ENCODE measurements at regions not wholly inside any gene's neighbourhood (a gene's known extent, or its start where the extent isn't known, plus 50 kb on each side); places are given as distances from the start of the nearest gene placed in this dataset.

DNA sequence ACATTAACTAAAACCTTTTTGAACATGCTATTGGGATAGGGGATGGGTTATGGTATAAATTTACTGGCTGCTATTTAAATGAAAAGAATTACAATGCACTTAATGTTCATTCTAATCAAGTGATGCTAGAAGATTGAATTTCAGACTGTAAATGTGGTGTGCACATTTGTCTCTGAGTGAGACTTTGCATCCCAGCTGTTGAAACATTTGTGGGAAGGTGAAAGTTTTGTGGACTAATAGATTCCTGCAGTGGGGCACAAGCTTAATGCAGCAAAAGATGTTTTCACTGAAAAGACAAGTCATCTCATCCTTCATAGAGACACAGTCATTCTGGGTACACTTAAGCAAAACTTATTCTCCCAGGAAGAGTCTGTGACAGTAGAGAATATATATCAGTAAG lies 323.6 kb downstream of the NFIB start:
- no peak for DNase-seq

DNA sequence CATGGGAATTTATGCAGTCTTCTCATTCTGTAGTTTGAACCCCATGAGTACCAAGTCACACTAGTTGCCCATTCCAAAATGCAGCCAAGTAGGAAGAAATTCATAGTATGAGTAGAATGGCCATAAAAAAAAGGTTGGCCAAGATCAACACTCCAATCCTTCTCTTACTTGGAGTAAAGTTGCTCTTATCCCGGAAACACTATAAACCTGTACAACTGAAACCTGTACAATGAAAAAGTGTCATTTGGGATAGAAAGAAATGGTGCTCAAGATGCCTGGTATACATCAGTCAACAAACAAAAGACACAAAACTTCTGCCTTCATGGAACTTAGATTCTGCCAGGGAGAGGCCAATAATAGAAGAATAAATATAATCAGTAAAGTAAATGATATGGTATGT lies 325.0 kb downstream of the NFIB start:
- DNase-seq, result no peak

DNA sequence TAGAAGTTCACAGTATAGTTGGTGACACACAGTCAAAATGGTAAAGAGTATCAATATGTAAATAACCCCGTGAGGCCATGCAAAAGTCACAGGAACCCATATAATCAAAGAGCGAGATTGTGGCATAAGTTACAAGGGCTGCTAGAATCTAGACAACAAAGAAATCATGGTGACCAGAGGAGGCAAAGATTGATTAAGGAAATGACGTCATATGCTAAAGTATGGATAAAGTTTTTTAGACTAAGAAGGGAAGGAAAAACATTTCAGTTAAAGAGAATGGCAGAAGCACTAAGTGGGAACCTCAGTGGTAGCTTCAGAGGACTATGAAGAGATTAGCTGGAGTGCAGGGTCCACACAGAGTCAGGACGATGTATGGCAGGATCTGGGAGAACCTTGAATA lies 330.3 kb downstream of the NFIB start:
- DNase-seq, result no peak

DNA sequence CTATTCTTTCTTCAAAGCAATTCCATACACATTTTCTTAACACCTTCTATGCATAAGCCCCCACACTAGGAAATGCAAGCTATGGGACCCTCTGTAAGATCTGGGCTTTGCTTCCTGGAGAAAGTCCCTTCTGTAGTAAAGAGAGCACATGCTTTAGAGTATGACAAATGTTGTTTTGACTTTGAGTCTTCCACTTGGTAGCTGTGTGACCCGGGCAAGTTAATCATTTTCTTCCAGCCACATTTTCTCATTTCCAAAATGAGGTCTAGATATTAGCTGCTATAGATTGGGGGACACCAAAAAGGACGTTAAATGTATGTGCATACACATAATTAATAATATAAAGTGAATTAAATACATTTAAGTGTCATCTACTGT lies 334.0 kb downstream of the NFIB start:
- DNase-seq, result no peak

DNA sequence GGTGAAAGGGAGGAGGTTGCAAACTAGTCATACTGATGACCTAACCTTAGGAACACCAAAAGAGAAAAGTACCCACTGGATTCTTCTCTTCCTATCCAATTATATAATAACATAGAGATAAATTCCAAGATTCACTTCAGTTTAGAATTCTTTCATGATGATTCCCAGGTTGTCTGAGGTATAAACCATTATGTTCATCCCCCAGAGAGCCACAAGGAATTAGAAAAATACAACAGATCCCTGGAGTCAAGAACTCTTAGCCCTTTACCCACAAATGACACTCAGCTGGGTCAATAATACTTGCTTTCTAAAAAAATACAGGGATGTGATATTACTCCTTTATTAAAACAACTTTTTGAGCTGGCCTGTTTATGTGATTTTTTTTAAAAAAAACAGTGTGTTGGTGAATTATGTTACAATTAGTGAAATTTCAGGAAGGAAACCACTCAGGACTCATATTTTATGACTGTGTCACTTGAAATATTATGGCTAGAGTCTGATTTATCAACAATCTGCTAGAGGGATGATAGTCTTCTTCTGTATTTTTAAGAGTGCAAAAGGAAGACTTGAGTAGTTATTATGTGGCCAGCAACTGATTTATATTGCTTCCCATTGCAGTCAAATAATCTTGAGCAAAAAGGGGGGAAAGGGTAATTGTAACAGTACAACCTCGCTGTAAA lies 338.2 kb downstream of the NFIB start:
- DNase-seq, result peak; percentile 61

DNA sequence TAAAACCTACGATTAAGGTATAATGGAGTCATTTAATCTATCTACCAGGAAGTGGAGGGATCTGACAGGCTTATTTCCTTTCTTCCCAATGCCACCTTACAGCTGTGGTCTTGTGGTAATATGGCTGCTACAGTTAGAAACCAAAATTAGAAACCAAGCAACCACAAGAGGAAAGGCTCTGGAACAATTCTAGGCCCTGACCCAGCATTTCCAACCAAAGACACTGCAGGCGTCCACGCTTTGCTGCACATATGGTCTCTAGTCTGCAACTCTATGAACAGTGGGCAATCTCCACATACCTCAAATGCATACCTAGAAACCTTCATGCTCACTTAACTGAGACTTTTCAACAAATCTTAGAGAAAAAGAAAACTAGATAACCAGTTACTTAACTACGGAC lies 339.1 kb downstream of the NFIB start:
- DNase-seq, result no peak

DNA sequence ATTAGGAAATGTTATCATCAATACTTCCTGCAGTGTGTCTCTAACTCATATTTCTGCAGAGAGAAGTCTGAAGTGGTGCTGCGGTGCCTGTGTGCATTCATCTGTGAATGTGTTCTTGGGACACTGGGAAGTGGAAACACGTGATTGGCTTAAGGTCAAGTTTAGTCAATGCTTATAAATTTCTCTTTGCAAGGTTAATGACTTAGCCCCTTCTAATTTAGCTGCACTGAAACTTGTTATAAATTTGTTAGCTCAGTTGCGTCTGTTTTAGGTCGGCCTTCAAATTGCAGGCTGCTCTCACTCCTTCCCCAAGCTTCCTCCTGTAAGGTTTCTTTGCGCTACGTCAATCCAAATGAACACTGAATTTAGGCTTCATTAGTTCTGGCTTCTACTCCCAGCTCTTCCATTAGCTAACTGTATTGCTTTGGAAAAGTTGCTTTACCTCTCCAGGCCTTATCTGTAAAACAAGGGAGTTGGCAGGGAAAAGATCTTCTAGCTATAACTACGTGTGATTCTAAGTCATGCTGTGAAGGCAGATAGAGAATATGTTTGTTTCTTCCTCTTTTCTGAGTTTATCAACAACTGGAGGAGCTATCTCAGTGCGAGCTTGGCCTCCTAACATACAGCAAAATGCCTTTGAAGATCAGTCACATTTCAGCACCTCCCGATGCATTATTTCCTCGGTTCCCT lies 341.8 kb downstream of the NFIB start:
- DNase-seq, result no peak

DNA sequence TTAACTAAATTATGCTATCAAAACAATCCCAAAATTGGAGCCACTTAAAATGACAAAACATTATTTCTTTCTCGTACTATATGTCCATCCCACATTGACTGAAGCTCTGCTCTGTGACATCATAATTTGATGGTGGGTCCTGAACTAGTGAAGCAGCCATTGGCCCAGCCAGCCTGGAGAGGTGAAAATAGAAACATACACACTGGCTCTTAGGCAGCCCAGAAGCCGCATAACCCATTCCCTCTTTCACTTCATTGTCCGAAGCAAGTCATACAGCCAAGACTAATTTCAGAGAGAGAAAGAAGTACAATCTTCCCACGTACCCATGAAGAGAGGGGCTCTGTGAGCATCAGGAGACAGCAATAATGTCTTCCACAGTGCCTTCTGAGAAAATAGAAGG lies 342.5 kb downstream of the NFIB start:
- DNase-seq, result no peak

DNA sequence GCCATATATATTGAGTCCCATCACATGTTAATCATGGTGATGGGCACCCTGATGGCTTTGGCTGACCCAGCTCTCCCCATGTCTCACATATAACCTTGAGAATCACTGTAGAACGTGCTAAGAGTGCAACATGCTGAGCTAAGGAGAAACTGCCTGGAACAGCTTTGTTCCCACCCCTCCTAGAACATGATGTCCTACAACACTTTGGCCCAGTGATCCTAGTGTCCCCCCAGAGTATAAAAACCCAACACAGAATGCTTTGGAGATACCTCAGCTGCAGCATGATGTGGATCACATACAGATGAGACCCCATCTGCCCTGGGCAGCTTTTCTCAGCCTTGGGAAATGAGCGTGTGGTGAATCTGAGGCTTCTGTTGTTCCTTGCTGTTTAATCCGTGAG lies 343.5 kb downstream of the NFIB start:
- DNase-seq, result no peak

DNA sequence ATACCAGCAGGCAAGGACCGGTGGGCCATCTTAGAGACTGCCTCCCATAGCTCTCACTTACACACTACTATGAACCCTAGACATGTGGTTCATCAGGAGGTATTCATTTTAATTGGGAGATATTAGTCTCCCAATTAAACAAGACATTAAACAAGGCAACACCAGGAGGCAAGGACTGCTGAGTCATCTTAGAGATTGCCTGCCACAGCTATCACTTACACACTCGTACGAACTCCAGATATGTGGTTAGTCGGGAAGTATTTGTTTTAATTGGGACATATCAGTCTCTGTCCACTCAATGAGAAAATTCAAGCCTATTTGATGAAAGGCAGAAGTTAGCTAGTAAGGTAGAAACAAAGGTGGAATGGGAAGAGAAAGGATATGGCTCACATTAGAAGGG lies 343.9 kb downstream of the NFIB start:
- DNase-seq, result no peak

DNA sequence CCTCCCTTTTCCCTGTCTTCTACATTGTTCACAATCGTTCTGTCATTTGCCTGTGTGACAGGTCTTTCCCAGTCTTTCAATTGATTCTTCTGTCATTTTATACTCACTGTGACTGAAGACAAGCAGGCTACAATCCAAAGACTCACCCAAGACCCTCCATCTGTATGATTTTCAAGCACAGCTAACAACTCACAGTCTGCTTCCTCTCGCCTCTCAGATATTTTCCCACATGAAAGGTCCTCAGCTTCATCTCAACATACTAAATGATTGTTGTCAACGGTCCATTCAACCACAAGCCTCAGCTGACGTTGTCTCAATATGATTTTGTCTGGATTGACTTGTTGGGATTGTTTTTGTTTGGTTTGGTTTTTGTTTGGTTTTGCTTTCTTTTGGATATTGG lies 346.5 kb downstream of the NFIB start:
- DNase-seq, result no peak

DNA sequence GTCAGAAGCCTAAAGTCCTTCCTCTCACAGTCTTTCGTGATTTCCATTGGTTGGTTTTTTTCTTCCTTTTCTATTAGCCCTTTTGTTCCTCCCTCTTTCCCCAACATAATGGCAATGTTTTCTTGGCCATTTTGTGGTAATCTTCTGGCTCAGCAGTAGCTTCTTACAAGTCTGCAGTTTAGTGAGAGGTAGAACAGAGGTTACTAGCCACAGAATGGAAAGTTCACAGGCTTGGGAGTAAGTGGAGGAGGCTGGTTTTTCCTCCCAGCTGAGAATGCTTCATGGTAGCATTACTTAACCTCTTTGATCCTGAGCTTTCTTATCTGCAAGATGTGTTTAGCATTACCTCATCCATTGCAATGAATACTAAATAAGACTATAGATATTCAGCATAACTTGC lies 346.9 kb downstream of the NFIB start:
- DNase-seq, result no peak

DNA sequence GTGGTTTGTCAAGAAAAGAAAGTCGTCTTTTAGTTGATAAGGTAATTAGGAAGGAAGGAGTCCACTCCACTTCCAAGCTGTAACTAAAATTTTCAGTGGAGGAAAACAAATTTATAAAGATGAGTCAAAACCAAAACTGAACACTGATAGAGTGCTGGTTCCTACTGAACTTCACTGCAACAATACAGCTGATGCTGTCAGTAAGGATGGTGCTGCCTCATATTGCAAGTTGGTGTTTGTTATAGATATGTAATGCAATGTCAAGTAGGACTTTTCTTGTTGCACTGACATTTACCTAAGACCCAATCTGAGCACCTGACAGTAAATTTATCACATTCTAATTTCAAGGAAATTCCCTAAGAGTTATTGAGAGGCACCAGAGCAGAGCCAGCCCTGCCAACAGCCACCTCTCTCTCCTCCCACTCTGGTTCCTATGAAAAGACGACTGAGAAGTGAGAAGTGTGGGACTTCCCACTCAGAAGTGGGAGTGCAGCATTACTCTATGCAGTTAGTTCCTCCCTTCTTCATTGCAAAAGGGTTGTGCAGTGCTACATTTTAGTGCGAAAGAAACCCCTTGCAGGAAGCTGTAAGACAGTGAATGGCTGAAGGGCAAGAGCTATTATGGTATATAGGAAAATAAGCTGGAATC lies 350.8 kb downstream of the NFIB start:
- no peak for DNase-seq

DNA sequence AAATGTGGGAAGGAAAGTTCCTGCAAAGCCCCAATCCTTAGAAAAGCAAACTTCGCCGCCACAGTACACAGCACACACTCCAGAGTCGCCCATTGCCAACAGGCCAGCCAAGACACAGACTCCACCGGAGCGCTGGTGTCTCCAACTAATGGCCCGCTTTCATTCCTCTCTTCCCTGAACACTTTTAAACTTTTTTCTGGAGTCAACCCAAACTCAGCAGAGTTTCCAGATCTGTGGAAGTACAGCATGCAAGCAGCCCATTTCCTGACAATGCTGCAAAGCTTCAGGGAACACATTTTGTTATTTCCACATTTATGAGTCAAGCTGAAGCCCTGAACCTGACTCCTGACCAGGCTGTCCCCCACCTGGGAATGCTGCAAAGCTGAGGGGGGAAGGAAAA lies 351.9 kb downstream of the NFIB start:
- no peak for DNase-seq

DNA sequence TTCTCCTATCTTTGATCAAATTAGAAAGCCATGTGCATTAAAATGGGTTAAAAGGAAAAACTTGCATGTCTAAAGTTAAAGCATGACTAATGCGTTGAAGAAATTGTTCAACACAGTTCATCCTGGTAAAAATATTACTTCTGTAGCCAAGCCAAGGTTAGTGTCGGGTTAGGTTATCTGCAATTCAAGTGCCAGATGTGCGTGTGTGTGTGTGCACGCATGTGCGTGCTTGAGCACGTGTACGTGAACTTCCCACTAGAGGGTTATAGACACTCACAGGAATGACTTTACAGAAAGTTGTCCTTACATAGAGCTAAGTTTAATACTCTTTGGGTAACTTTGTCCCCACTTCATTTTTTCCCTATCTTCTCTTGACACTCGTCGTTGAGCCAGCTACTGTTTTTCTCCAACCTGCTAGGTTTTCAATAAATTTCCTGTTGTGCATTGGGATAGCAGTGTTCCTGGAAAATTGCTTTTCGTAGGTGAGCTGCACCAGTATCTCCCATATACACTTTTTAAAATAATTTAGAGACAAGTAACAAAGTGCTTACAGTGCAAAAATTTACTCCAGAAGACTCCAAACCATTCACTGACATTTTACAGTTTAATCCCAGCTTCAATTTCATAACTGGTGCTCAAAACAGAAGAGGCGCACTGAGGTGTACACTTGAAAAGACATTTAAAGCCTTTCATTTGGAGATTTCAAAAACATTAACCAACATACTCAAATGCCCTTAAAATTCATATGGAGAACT lies 353.8 kb downstream of the NFIB start:
- DNase-seq, result no peak

DNA sequence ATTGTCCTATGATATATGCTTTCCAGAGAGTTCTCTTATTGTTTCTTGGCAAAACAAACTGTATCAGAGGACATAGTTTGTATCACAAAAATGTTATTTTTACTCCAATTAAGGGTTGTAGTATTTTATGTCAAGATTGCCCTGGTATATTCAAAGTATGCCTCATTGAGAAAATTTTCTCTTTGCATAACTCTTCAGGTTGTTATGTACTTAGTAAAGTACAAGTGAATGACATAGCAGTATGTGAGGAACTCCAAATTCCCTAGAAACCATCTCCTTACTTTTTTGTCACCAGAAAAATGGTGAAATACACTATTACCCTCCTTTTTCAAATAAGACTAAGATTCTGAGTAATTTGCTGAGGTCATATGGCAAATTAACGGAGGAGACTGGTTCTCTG lies 355.3 kb downstream of the NFIB start:
- DNase-seq, result no peak

DNA sequence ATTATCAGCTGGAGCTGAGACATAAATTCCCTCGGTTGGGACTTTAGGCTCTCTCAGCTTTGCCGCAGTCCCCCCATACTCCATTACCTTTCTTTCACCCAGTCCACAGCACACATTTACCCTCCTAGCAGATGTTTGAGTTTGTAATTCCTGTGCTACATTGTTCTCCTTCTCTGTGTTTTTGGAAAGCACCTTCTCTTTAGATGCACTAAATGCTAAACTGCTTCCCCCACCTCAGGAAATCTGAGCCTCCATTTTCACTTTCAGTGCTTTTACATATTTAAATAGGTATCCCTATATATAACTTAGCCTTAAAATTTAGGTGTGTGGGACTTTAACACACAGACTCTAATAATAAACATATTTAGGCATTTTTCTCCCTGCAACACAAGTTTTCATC lies 356.9 kb downstream of the NFIB start:
- no peak for DNase-seq

DNA sequence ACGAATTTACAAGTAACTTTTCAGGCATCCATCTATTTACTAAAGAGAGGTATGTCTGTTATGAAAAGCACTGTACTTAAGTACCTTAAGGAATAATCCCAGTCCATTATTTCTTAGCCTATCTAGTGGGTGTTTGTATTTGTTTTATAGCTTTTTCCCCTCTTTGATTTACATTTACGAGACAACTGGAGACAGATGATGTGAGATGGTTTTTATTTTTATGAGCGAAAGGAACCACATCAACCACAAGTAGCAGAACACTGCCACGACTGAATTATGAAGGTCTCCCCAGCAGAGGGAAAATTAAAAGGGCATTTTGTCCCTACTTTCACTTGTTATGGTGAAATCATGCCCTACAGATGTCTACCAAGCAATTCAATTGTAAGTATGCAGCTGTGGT lies 357.8 kb downstream of the NFIB start:
- no peak for DNase-seq

DNA sequence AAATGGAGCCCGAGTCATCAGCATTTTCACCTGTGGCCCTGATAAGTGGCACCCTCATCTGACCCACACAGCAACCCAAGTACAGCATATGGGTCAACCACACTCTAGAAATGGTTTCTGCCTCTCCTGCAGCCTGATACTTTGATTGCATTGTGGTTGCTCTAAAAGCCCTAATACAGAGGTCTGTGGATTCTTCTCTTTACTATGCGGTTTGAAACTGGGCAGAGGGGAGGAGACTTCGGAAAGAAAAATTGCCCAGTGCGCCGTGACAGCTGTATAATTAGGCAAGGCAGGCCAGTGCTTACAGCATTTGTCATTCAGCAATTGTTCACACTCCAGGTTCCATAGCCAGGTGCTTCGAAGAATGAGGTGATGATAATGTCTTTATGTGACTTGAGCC lies 361.0 kb downstream of the NFIB start:
- DNase-seq, result no peak

DNA sequence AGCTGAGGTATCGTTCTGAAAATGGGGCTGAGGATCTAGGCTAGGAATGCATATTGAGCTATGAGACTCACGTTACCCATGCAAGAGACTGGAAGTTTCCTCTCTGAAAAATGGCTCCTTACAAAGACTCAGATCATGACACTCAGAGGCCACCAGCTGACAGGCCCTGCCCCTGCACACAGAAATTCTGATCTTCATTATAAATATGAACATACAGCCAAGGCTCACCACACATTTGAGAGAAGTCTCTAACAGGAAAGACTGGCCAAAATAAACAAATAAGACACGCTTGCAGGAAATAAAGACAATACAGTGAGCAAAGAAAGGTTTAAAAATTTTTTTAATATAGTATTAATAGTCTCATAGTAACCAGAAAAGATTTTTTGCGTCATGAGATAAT lies 365.9 kb downstream of the NFIB start:
- peak; percentile 39 for DNase-seq

DNA sequence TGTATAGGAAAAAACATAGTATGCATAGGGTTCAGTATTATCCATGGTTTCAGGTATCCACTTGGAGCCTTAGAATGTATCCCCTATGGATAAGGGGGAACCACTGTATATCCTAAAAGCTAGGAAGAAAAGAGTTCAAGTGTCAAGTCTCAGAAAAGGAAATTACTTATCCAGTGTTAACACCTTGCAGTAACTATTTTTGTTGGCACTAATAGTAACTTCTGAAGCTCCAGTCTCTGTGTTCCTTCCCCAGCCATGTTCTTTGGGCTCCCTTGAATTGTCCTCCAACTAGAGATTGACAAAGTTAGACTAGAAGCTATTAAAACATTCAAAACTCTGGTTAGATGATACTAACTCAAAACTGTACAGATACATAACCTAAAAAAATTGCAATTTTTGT lies 370.8 kb downstream of the NFIB start:
- no peak for DNase-seq

DNA sequence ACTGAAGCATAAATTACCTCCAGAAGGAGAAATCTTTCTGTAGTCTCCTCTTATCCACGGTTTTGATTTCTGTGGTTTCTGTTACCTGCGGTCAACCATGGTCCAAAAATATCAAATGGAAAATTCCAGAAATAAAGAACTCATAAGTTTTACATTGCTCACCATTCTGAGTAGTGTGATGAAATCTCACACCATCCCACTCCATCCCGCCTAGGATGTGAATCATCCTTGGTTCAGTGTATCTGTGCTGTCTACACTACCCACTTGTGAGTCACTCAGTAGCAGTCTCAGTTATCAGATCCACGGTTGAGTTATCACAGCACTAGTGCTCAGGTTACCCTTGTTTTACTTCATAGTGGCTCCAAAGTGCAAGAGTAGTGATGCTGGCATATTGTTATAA lies 371.2 kb downstream of the NFIB start:
- peak; percentile 92 for DNase-seq

DNA sequence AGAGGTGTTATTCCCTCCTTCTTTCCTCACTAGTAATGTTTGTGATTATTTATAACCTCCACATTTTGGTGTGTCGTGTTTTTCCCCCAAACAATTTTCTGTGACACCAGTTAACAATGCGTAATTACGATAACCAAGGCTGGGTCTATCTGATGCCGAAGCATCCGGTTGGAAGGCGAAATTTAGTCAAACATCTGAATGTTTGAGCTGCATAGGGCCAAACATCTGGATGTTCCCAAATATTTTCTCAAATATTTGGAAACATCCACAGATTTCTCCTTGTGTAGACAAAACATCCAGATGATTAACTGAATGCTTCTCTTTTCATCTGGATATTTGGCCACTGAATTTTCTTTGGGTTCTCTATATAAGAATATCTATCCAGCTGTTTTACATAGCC lies 371.7 kb downstream of the NFIB start:
- no peak for DNase-seq

DNA sequence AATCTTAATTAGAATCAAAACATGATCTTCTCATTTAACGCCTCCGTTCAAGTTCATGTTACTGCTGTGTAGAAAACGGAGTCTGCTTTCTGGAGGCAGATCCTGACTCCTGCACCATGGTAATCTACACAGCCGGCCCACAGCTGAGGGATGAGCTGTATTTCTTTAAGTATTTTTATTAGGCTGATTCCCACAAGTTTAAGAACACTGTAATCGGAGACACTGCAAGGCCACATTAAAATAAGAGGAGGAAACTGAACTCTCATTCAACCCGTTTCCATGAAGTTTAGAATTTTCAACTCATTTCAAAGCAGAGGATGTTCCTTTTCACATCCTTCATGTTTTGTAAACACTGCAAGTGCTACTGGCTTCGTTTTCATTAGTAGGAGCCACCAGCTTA lies 372.2 kb downstream of the NFIB start:
- DNase-seq, result peak; percentile 38

Data from fibroblast of skin of scalp (primary cell).